Keratinocyte (primary cell): ENCODE measurements at regions not wholly inside any gene's neighbourhood (a gene's known extent, or its start where the extent isn't known, plus 50 kb on each side); places are given as distances from the start of the nearest gene placed in this dataset.

ENCODE experiments used
- DNase-seq: peaks from one replicate; pipeline ENCODE4 v3.0.0-alpha.2; 2011; ENCODE audit warnings: low read depth, missing footprints, low spot score
- FAIRE-seq: peaks from 2 replicates; lab custom pipeline; 2011; peaks lifted over from hg19 to GRCh38; lab: Jason Lieb, UNC
- H2AFZ ChIP-seq: 2 replicates; pipeline ENCODE4 v1.6.0; 2012; ENCODE audit warnings: low read length, control low read depth, inconsistent platforms; ENCODE audit not compliant: control insufficient read depth
- H3K27ac ChIP-seq: 2 replicates; pipeline ENCODE4 v1.5.1; 2011; ENCODE audit warnings: low read length; ENCODE audit not compliant: control insufficient read depth, insufficient read depth
- H3K27me3 ChIP-seq: 3 replicates; pipeline ENCODE4 v1.6.0; 2011; ENCODE audit warnings: low read length; ENCODE audit not compliant: control insufficient read depth, insufficient read depth; ENCODE audit errors: extremely low read depth
- H3K36me3 ChIP-seq, 2 experiments: 2 replicates in 1 of 2; 3 replicates in 1 of 2; pipeline ENCODE4 v1.5.1; 2011; ENCODE audit warnings: low read length in 2 of 2, mild to moderate bottlenecking in 1 of 2; ENCODE audit not compliant: control insufficient read depth in 2 of 2, insufficient read depth in 2 of 2; ENCODE audit errors: extremely low read depth in 1 of 2
- H3K4me1 ChIP-seq: 3 replicates; pipeline ENCODE4 v1.5.1; 2011; ENCODE audit warnings: low read length; ENCODE audit not compliant: control insufficient read depth, insufficient read depth; ENCODE audit errors: extremely low read depth
- H3K4me2 ChIP-seq: 3 replicates; pipeline ENCODE4 v1.6.0; 2011; ENCODE audit warnings: low read depth, low read length; ENCODE audit not compliant: control insufficient read depth, insufficient read depth; ENCODE audit errors: extremely low read depth
- H3K4me3 ChIP-seq, 3 experiments: fragments of 200-600 bp in 1 of 3; sonication (generic) in 1 of 3; 2 replicates in 2 of 3; 3 replicates in 1 of 3; pipeline ENCODE4 v1.5.1; 2011 to 2016; ENCODE audit warnings: low read length in 3 of 3, mild to moderate bottlenecking in 3 of 3, control low read depth in 2 of 3, inconsistent platforms in 1 of 3, low read depth in 1 of 3, mixed read lengths in 1 of 3, mixed run types in 1 of 3, moderate library complexity in 1 of 3; ENCODE audit not compliant: control insufficient read depth in 2 of 3, insufficient read depth in 2 of 3; ENCODE audit errors: extremely low read depth in 1 of 3
- H3K79me2 ChIP-seq: 2 replicates; pipeline ENCODE4 v1.6.0; 2012; ENCODE audit warnings: low read length; ENCODE audit not compliant: control insufficient read depth, insufficient read depth
- H3K9ac ChIP-seq: 3 replicates; pipeline ENCODE4 v1.6.0; 2011; ENCODE audit warnings: low read length; ENCODE audit not compliant: control insufficient read depth, insufficient read depth; ENCODE audit errors: extremely low read depth
- H3K9me1 ChIP-seq: 3 replicates; pipeline ENCODE4 v1.6.0; 2011; ENCODE audit warnings: low read length; ENCODE audit not compliant: control insufficient read depth, insufficient read depth; ENCODE audit errors: extremely low read depth
- H3K9me3 ChIP-seq: 2 replicates; pipeline ENCODE4 v1.5.1; 2012; ENCODE audit warnings: low read depth, low read length; ENCODE audit not compliant: control insufficient read depth
- H4K20me1 ChIP-seq: 3 replicates; pipeline ENCODE4 v1.6.0; 2011; ENCODE audit warnings: low read length; ENCODE audit not compliant: control insufficient read depth, insufficient read depth; ENCODE audit errors: extremely low read depth
- EZH2 ChIP-seq: IDR thresholded peaks from one replicate; pipeline ENCODE4 v1.6.1; 2012; ENCODE audit warnings: inconsistent platforms, mild to moderate bottlenecking, low read length, moderate library complexity
- dilution Hi-C: fragments of 300-500 bp; cut with MboI; formaldehyde crosslinking; loops from one replicate; pipeline ENCODE4 v1.7.0; 2020; ENCODE audit warnings: low sequenced_read_pairs; ENCODE audit not compliant: extremely low pct_ligation_motif_present
- TF ChIP-seq, protein P1 (sequence below), 3 experiments: IDR thresholded peaks in 1 of 3; conservative IDR thresholded peaks in 1 of 3; optimal IDR thresholded peaks in 1 of 3; 2 replicates in 2 of 3; 3 replicates in 1 of 3; pipeline versions ENCODE3 to v1.5.1; 2011; ENCODE audit warnings: low read length in 3 of 3, mild to moderate bottlenecking in 3 of 3, moderate library complexity in 2 of 3, control low read depth in 1 of 3, inconsistent platforms in 1 of 3; ENCODE audit not compliant: insufficient read depth in 2 of 3; ENCODE audit errors: extremely low read depth in 1 of 3

DNA sequence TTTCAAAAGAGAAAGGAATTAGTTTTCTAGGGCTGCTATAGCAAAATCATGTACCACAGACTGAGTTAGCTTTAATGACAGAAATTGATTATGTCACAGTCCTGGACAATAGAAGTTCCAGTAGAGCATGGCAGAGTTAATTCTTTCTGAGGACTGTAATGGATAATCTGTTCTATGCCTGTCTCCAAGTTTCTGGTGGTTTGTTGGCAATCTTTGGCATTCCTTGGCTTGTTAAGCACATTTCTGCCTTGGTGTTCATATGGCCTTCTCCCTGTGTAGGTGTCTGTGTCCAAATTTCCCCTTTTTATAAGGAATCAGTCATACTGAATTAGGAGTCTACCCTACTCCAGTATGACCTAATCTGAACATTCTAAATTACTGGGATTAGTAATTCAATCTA is 336.1 kb upstream of the PABPC4L start:
- Histone ChIP-seq H2AFZ (no peak overlapping the region), H3K9me1 (no peaks in the 10 kb centered on the region), H3K9ac (no peak overlapping the region), H4K20me1 (no peaks in the 10 kb centered on the region), H3K27me3 (no peaks in the 10 kb centered on the region), H3K27ac (no peak overlapping the region), H3K9me3 (no peaks in the 10 kb centered on the region), H3K4me2 (no peak overlapping the region), H3K4me1 (no peaks in the 10 kb centered on the region), H3K4me3 (no peak overlapping the region), H3K36me3 (no peaks in the 10 kb centered on the region), H3K79me2 (no peaks in the 10 kb centered on the region)
- FAIRE-seq, result no peak
- dilution Hi-C loops, result no loop called here
- no peak for DNase-seq
- no peak for TF ChIP-seq EZH2
- TF ChIP-seq, protein P1, sequence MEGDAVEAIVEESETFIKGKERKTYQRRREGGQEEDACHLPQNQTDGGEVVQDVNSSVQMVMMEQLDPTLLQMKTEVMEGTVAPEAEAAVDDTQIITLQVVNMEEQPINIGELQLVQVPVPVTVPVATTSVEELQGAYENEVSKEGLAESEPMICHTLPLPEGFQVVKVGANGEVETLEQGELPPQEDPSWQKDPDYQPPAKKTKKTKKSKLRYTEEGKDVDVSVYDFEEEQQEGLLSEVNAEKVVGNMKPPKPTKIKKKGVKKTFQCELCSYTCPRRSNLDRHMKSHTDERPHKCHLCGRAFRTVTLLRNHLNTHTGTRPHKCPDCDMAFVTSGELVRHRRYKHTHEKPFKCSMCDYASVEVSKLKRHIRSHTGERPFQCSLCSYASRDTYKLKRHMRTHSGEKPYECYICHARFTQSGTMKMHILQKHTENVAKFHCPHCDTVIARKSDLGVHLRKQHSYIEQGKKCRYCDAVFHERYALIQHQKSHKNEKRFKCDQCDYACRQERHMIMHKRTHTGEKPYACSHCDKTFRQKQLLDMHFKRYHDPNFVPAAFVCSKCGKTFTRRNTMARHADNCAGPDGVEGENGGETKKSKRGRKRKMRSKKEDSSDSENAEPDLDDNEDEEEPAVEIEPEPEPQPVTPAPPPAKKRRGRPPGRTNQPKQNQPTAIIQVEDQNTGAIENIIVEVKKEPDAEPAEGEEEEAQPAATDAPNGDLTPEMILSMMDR (optimal IDR thresholded peaks at IDR 0.05 in 1 of 3, IDR thresholded peaks at IDR 0.05 in 1 of 3, conservative IDR thresholded peaks at IDR 0.05 in 1 of 3; ENCODE audit: extremely low read depth in 1 of 3, insufficient read depth in 2 of 3, low read length in 3 of 3), result no peak

DNA sequence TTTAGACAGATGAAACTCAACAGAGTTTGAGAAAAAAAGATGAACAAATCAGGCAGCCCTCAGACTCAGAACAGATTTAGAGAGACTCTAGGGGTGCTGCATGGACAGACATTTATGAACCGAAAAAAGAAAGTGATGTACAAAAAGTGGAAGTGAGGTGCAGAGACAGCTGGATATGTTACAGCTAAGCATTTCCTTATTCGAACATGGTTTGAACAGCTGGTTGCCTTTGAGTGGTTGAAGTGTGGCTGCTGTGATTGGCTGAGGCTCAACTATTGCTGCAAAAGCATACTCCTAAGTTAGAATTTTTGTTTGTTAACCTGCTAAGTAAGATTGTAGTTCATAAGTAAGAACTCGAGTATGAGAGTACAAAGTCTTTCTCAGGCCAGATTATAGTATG is 331.5 kb upstream of the PABPC4L start:
- Histone ChIP-seq H3K9me1 (no peaks in the 10 kb centered on the region), H3K27ac (no peak overlapping the region), H3K4me2 (no peak overlapping the region), H3K4me1 (no peaks in the 10 kb centered on the region), H3K9ac (no peak overlapping the region), H3K9me3 (no peaks in the 10 kb centered on the region), H3K4me3 (no peak overlapping the region), H3K27me3 (no peaks in the 10 kb centered on the region), H2AFZ (no peak overlapping the region), H3K79me2 (no peaks in the 10 kb centered on the region), H3K36me3 (no peaks in the 10 kb centered on the region), H4K20me1 (no peaks in the 10 kb centered on the region)
- DNase-seq, result no peak
- dilution Hi-C loops, result no loop called here
- TF ChIP-seq, protein P1 (optimal IDR thresholded peaks at IDR 0.05 in 1 of 3, IDR thresholded peaks at IDR 0.05 in 1 of 3, conservative IDR thresholded peaks at IDR 0.05 in 1 of 3; ENCODE audit: extremely low read depth in 1 of 3, insufficient read depth in 2 of 3, low read length in 3 of 3), result no peak
- TF ChIP-seq EZH2, result no peak
- FAIRE-seq, result no peak
